B cell (primary cell): ENCODE measurements at regions not wholly inside any gene's neighbourhood (a gene's known extent, or its start where the extent isn't known, plus 50 kb on each side); places are given as distances from the start of the nearest gene placed in this dataset.

Experiments
- ATAC-seq: fragments of 200-7000 bp; cut with Tn5 transposase; one replicate; pipeline ENCODE4 v1.10.0; 2021; ENCODE audit warnings: low read depth, mild to moderate bottlenecking, moderate number of reproducible peaks, moderate library complexity
- CTCF ChIA-PET: fragments of 350-600 bp; sonication (Branson Sonifier 250); formaldehyde crosslinking; loops from one replicate; lab custom pipeline; 2021; ENCODE audit warnings: antibody characterized with exemption, inconsistent platforms; lab: Charles Lee
- POLR2A ChIA-PET: fragments of 350-600 bp; sonication (Branson Sonifier 250); formaldehyde crosslinking; loops from one replicate; lab custom pipeline; 2021; ENCODE audit warnings: antibody characterized with exemption; lab: Charles Lee
- DNase-seq: peaks from one replicate; pipeline ENCODE4 v3.0.0; 2013
- H2AFZ ChIP-seq: 2 replicates; pipeline ENCODE4 v1.6.1; 2012; ENCODE audit warnings: mild to moderate bottlenecking, low read depth, low read length; ENCODE audit not compliant: insufficient read depth, poor library complexity, severe bottlenecking
- H3K27ac ChIP-seq, 2 donors: 1 replicate in 1 of 2; 2 replicates in 1 of 2; pipeline ENCODE4 v1.5.1; 2012 to 2013; ENCODE audit warnings: low read length in 2 of 2, mild to moderate bottlenecking in 2 of 2, moderate library complexity in 1 of 2
- H3K27me3 ChIP-seq, 4 experiments: fragments of 200-600 bp in 1 of 4; sonication (generic) in 1 of 4; replicated peaks in 1 of 4; 1 replicate in 2 of 4; 2 replicates in 2 of 4; pipeline versions ENCODE4 v1.6.1 to v1.7.0; 2013 to 2016; ENCODE audit warnings: low read length in 3 of 4, mild to moderate bottlenecking in 2 of 4, mixed read lengths in 1 of 4, moderate library complexity in 1 of 4; ENCODE audit not compliant: insufficient read depth in 4 of 4, control insufficient read depth in 3 of 4; ENCODE audit errors: control extremely low read depth in 1 of 4
- H3K36me3 ChIP-seq, 2 experiments: replicated peaks in 1 of 2; 1 replicate in 1 of 2; 2 replicates in 1 of 2; pipeline versions ENCODE4 v1.6.1 to v1.7.1; 2013; ENCODE audit warnings: low read length in 1 of 2; ENCODE audit not compliant: insufficient read depth in 2 of 2, control insufficient read depth in 1 of 2; ENCODE audit errors: control extremely low read depth in 1 of 2, extremely low read depth in 1 of 2
- H3K4me1 ChIP-seq, 2 donors: fragments of 200-600 bp in 1 of 2; sonication (generic) in 1 of 2; 1 replicate in 1 of 2; 2 replicates in 1 of 2; pipeline versions ENCODE4 v1.5.1 to v1.6.1; 2013 to 2017; ENCODE audit warnings: low read length in 2 of 2; ENCODE audit not compliant: control insufficient read depth in 2 of 2, insufficient read depth in 2 of 2
- H3K4me2 ChIP-seq: replicated peaks from 2 replicates; pipeline ENCODE3; 2012; ENCODE audit warnings: mild to moderate bottlenecking, low read depth, low read length; ENCODE audit not compliant: poor library complexity, severe bottlenecking
- H3K4me3 ChIP-seq, 5 experiments: fragments of 200-600 bp in 1 of 5; sonication (generic) in 1 of 5; 1 replicate in 3 of 5; 2 replicates in 2 of 5; pipeline versions ENCODE4 v1.5.1 to v1.7.0; 2011 to 2016; ENCODE audit warnings: low read length in 4 of 5, mild to moderate bottlenecking in 4 of 5, low read depth in 2 of 5, control low read depth in 1 of 5, moderate library complexity in 1 of 5; ENCODE audit not compliant: insufficient read depth in 1 of 5; ENCODE audit errors: control extremely low read depth in 1 of 5, extremely low read depth in 1 of 5
- H3K79me2 ChIP-seq: fragments of 200-600 bp; sonication (generic); one replicate; pipeline ENCODE4 v1.6.0; 2016; ENCODE audit warnings: low read length; ENCODE audit not compliant: control insufficient read depth, insufficient read depth
- H3K9ac ChIP-seq: fragments of 200-600 bp; sonication (generic); 2 replicates; pipeline ENCODE4 v1.6.1; 2017; ENCODE audit warnings: mild to moderate bottlenecking, low read length, moderate library complexity
- H3K9me3 ChIP-seq, 3 donors: one replicate each; pipeline versions ENCODE4 v1.6.1 to v1.7.1; 2013; ENCODE audit warnings: low read length in 2 of 3; ENCODE audit not compliant: control insufficient read depth in 2 of 3, insufficient read depth in 1 of 3; ENCODE audit errors: control extremely low read depth in 1 of 3
- H4K20me1 ChIP-seq: 2 replicates; pipeline ENCODE4 v1.6.0; 2012; ENCODE audit warnings: mild to moderate bottlenecking, low read length; ENCODE audit not compliant: insufficient read depth, control insufficient read depth, poor library complexity, severe bottlenecking
- H3K27ac Mint-ChIP-seq: one replicate; pipeline ENCODE4 v1.8.0; 2021; ENCODE audit warnings: mixed read lengths
- H3K27me3 Mint-ChIP-seq: one replicate; pipeline ENCODE4 v1.8.0; 2021; ENCODE audit warnings: mixed read lengths
- H3K4me1 Mint-ChIP-seq: one replicate; pipeline ENCODE4 v1.8.0; 2021; ENCODE audit warnings: mixed read lengths
- H3K4me3 Mint-ChIP-seq: one replicate; pipeline ENCODE4 v1.8.0; 2021; ENCODE audit warnings: mixed read lengths
- H3K9me3 Mint-ChIP-seq: one replicate; pipeline ENCODE4 v1.8.0; 2022; ENCODE audit warnings: mixed read lengths; ENCODE audit not compliant: insufficient read depth
- EZH2 ChIP-seq: IDR thresholded peaks from 2 replicates; pipeline ENCODE4 v1.6.1; 2012; ENCODE audit warnings: borderline replicate concordance, low read depth, mild to moderate bottlenecking, moderate library complexity, low read length; ENCODE audit not compliant: insufficient read depth, poor library complexity, severe bottlenecking
- WGBS: methylation state at CpG from one replicate; pipeline ENCODE4 v1.1.5; 2013; ENCODE audit warnings: missing lambda C conversion rate; ENCODE audit not compliant: insufficient coverage; 5-methylcytosine and 5-hydroxymethylcytosine counted together
- intact Hi-C: fragments of 100-400 bp; cut with micrococcal nuclease; formaldehyde crosslinking; loops from one replicate; pipeline ENCODE4 v1.10.0; 2022
- TF ChIP-seq, protein P1 (sequence below): fragments of 200-600 bp; IDR thresholded peaks from one replicate; pipeline ENCODE4 v1.8.0; 2022; ENCODE audit warnings: antibody characterized with exemption, mild to moderate bottlenecking

DNA sequence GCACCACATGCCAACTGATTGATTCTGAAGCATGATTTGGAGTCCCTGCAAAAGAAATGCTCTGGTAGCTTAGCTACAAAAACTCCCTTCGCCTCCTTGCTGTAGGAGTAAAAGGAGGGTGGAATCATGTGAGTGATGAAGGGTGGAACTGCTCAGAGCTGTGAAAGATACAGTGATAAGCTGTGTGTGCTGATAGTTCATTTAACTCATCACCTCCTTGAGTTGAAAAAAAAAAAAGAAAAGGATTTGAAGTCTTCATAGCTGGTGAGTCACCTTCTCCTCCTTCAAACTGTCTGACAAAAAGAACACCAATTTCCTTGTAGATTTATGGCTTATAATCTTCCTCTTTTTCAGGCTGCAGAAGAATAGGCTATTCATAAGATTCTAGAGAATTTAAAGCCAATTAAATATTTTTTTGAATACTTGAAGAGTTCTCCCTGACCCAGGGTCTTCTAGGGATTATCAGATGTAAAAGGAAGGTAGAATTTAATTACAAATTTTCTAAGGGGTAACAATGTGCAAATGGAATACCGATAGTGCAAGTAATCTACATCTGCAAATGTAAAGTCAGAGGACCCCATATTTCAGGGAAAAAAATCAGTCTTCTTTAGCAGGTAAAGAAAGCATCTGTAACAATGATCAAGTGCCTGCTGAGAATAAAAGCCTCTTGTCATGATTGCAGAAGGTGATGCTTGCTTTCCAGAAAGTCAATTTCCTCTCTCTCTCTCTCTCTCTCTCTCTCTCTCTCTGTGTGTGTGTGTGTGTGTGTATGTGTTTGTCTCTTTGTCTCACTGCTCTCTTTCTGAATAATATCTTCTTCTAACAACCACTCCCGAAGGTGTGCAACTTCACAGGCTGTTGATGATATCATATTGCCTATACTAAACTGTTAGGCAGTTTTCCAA, 208.8 kb upstream of the VEGFC start:
- CTCF ChIA-PET, result no interaction called here
- H3K9ac ChIP-seq, result no peak overlapping the region

DNA sequence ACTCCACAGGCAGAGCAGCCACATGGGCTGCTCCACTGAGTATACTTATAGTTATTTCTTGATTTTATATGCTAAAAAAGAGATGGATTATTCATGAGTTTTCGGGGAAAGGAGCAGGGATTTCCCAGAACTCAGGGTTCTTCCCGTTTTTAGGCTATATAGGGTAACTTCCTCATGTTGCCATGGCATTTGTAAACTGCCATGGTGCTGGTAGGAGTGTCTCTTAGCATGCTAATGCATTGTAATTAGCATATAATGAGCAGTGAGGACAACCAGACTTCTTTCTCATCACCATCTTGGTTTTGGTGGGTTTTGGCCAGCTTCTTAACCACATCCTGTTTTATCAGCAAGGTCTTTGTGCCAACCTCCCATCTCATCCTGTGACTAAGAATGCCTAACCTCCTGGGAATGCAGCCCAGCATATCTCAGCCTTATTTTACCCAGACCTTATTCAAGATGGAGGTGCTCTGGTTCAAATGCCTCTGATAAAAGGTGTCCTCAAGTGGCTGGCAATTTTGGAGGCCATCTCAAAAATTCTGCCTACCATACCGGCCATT, 213.0 kb upstream of the VEGFC start:
- Histone ChIP-seq H4K20me1 (no peaks in the 10 kb centered on the region), H3K4me1 (no peaks in the 10 kb centered on the region), H3K9me3 (no peaks in the 10 kb centered on the region), H3K4me3 (no peak overlapping the region), H3K4me2 (no peak overlapping the region), H3K27me3 (no peaks in the 10 kb centered on the region), H3K36me3 (no peaks in the 10 kb centered on the region), H3K27ac (no peak overlapping the region), H3K9ac (no peak overlapping the region), H2AFZ (no peak overlapping the region), H3K79me2 (no peaks in the 10 kb centered on the region)
- Mint-ChIP-seq H3K4me1 (no peaks in the 10 kb centered on the region), H3K27me3 (no peaks in the 10 kb centered on the region), H3K27ac (no peak overlapping the region), H3K9me3 (peaks cover 3% of the 10 kb centered on the region), H3K4me3 (no peak overlapping the region)
- WGBS, result 0% methylated on average over 1 of the region's 3 CpGs
- no peak for DNase-seq
- no peak for ATAC-seq
- ChIA-PET CTCF (interaction anchor here (0.5 kb wide), 1 partner anchor 9 kb away, joined by 3 read pairs; no protein-coding TSS in a partner anchor), POLR2A (no interaction called here)
- intact Hi-C loops, result no loop called here
- TF ChIP-seq, protein P1, sequence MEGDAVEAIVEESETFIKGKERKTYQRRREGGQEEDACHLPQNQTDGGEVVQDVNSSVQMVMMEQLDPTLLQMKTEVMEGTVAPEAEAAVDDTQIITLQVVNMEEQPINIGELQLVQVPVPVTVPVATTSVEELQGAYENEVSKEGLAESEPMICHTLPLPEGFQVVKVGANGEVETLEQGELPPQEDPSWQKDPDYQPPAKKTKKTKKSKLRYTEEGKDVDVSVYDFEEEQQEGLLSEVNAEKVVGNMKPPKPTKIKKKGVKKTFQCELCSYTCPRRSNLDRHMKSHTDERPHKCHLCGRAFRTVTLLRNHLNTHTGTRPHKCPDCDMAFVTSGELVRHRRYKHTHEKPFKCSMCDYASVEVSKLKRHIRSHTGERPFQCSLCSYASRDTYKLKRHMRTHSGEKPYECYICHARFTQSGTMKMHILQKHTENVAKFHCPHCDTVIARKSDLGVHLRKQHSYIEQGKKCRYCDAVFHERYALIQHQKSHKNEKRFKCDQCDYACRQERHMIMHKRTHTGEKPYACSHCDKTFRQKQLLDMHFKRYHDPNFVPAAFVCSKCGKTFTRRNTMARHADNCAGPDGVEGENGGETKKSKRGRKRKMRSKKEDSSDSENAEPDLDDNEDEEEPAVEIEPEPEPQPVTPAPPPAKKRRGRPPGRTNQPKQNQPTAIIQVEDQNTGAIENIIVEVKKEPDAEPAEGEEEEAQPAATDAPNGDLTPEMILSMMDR, result no peak

More for the DNA sequence above, 208.8 kb upstream of the VEGFC start:
- Histone ChIP-seq H3K27ac (no peak overlapping the region), H4K20me1 (no peaks in the 10 kb centered on the region), H3K4me2 (no peak overlapping the region), H3K36me3 (no peaks in the 10 kb centered on the region), H3K4me1 (no peaks in the 10 kb centered on the region), H2AFZ (no peak overlapping the region), H3K79me2 (no peaks in the 10 kb centered on the region), H3K4me3 (no peak overlapping the region), H3K27me3 (no peaks in the 10 kb centered on the region), H3K9me3 (no peaks in the 10 kb centered on the region)
- H3K9me3 Mint-ChIP-seq, result no peaks in the 10 kb centered on the region
- 75% methylated on average over 1 of the region's 3 CpGs for WGBS
- H3K27ac Mint-ChIP-seq, result no peak overlapping the region
- no peaks in the 10 kb centered on the region for H3K27me3 Mint-ChIP-seq
- no peaks in the 10 kb centered on the region for H3K4me1 Mint-ChIP-seq
- H3K4me3 Mint-ChIP-seq, result no peak overlapping the region
- intact Hi-C loops, result no loop called here
- POLR2A ChIA-PET, result no interaction called here
- no peak for DNase-seq
- TF ChIP-seq, protein P1, result no peak
- no peak for TF ChIP-seq EZH2
- no peak for ATAC-seq
